ENCODE measurements at regions not wholly inside any gene's neighbourhood (a gene's known extent, or its start where the extent isn't known, plus 50 kb on each side); places are given as distances from the start of the nearest gene placed in this dataset.

DNA sequence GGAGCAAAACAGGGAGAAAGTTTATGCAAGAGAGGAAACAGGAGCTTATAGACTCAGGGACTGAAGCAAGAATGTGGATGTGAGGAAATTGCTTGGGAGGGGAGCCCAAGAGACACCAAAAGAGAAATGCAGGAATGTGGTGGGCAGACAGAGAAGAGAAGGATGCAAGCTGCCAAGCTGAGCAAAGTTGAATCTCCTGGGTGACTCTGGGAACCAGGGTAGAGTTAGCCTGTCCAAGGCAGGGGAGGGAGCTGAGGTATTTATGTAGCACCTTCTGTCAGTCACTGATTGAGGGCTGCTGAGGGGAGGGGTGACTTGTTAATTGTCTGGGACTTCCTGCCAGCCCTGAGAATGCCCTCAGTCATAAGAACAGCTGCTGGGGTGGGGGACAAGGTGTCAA is 464.3 kb downstream of the NBAS start:
- TF ChIP-seq CTCF (IDR thresholded peaks at IDR 0.05; ENCODE audit: insufficient read depth, low read depth, low read length), result no peak
- TF ChIP-seq EZH2 (IDR thresholded peaks at IDR 0.05; ENCODE audit: insufficient read depth, low read length), result no peak
